ENCODE measurements at regions not wholly inside any gene's neighbourhood (a gene's known extent, or its start where the extent isn't known, plus 50 kb on each side); places are given as distances from the start of the nearest gene placed in this dataset.

DNA sequence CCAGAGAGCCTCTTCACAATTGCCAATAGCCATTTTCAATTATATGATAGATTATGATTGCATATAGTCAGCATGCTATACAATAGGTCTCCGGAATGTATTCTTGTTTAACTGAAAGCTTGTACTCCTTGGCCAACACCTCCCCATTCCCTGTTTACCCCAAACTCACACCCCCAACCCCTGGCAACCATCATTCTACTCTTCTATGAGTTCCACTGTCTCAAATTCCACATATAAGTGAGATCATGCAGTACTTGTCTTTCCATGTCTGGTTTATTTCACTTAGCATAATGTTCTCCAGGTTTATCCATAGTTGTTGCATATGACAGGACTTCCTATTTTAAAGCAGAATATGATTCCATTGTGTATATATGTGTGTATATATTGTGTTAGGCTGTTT lies 110.7 kb upstream of the STC2 start:
- TF ChIP-seq, protein P1, sequence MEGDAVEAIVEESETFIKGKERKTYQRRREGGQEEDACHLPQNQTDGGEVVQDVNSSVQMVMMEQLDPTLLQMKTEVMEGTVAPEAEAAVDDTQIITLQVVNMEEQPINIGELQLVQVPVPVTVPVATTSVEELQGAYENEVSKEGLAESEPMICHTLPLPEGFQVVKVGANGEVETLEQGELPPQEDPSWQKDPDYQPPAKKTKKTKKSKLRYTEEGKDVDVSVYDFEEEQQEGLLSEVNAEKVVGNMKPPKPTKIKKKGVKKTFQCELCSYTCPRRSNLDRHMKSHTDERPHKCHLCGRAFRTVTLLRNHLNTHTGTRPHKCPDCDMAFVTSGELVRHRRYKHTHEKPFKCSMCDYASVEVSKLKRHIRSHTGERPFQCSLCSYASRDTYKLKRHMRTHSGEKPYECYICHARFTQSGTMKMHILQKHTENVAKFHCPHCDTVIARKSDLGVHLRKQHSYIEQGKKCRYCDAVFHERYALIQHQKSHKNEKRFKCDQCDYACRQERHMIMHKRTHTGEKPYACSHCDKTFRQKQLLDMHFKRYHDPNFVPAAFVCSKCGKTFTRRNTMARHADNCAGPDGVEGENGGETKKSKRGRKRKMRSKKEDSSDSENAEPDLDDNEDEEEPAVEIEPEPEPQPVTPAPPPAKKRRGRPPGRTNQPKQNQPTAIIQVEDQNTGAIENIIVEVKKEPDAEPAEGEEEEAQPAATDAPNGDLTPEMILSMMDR (IDR thresholded peaks at IDR 0.05), result no peak
- TF ChIP-seq EZH2 (IDR thresholded peaks at IDR 0.05), result no peak

Data from neural progenitor cell (in vitro differentiated cells).